SK-N-SH treated with all-trans-retinoic acid at 6 μM for 48 hours (cell line): ENCODE measurements at regions not wholly inside any gene's neighbourhood (a gene's known extent, or its start where the extent isn't known, plus 50 kb on each side); places are given as distances from the start of the nearest gene placed in this dataset.
A peak's percentile ranks its signal among the peaks of the same experiment; 100 is the strongest.

Experiments
- ATAC-seq: fragments of 200-7000 bp; cut with Tn5 transposase; 3 replicates; pipeline ENCODE4 v1.9.1; 2020; ENCODE audit warnings: mild to moderate bottlenecking, moderate library complexity
- ARNTL ChIP-seq: fragments of 450-650 bp; formaldehyde crosslinking; IDR thresholded peaks from 2 replicates; pipeline ENCODE4 v1.5.0; 2020; ENCODE audit warnings: low read depth, mild to moderate bottlenecking, moderate library complexity, borderline replicate concordance
- BACH2 ChIP-seq: fragments of 250-450 bp; sonication (Bioruptor Pico); IDR thresholded peaks from 2 replicates; pipeline ENCODE4 v1.9.0; 2021; ENCODE audit warnings: mild to moderate bottlenecking, borderline replicate concordance
- CREB5 ChIP-seq: fragments of 250-450 bp; sonication (Bioruptor Pico); IDR thresholded peaks from 2 replicates; pipeline ENCODE4 v1.5.1; 2020; ENCODE audit warnings: low read depth, mild to moderate bottlenecking, moderate library complexity
- CSDC2 ChIP-seq: fragments of 250-450 bp; sonication (Bioruptor Pico); IDR thresholded peaks from 2 replicates; pipeline ENCODE4 v1.5.0; 2020; ENCODE audit warnings: mild to moderate bottlenecking, moderate library complexity
- CSRNP3 ChIP-seq: fragments of 250-450 bp; sonication (Bioruptor Pico); IDR thresholded peaks from 2 replicates; pipeline ENCODE4 v1.5.1; 2021; ENCODE audit warnings: mild to moderate bottlenecking, moderate library complexity
- ESRRG ChIP-seq: fragments of 250-450 bp; sonication (Bioruptor Pico); IDR thresholded peaks from 2 replicates; pipeline ENCODE4 v1.6.1; 2021; ENCODE audit warnings: mild to moderate bottlenecking
- GLIS3 ChIP-seq: fragments of 250-450 bp; sonication (Bioruptor Pico); IDR thresholded peaks from 2 replicates; pipeline ENCODE4 v1.5.0; 2020; ENCODE audit warnings: mild to moderate bottlenecking, moderate library complexity
- ISL1 ChIP-seq: fragments of 250-450 bp; sonication (Bioruptor Pico); IDR thresholded peaks from 2 replicates; pipeline ENCODE4 v2.1.2; 2022; ENCODE audit warnings: mild to moderate bottlenecking, moderate library complexity
- OSR1 ChIP-seq: fragments of 250-450 bp; sonication (Bioruptor Pico); IDR thresholded peaks from 2 replicates; pipeline ENCODE4 v1.8.0; 2022; ENCODE audit warnings: moderate library complexity, mild to moderate bottlenecking, inconsistent platforms
- POU6F1 ChIP-seq: fragments of 250-450 bp; sonication (Bioruptor Pico); IDR thresholded peaks from 2 replicates; pipeline ENCODE4 v1.8.0; 2021; ENCODE audit warnings: low read depth, mild to moderate bottlenecking, moderate library complexity, borderline replicate concordance
- PPARA ChIP-seq: fragments of 250-450 bp; sonication (Bioruptor Pico); IDR thresholded peaks from 2 replicates; pipeline ENCODE4 v1.5.0; 2020; ENCODE audit warnings: mild to moderate bottlenecking, borderline replicate concordance
- RARB ChIP-seq: fragments of 250-450 bp; sonication (Bioruptor Pico); IDR thresholded peaks from 2 replicates; pipeline ENCODE4 v1.8.0; 2021; ENCODE audit warnings: mild to moderate bottlenecking, moderate library complexity
- SNAI2 ChIP-seq: fragments of 250-450 bp; sonication (Bioruptor Pico); IDR thresholded peaks from 2 replicates; pipeline ENCODE4 v1.5.0; 2020; ENCODE audit warnings: mild to moderate bottlenecking, moderate library complexity
- TCF4 ChIP-seq: fragments of 250-450 bp; sonication (Bioruptor Pico); IDR thresholded peaks from 2 replicates; pipeline ENCODE4 v1.8.0; 2021; ENCODE audit warnings: mild to moderate bottlenecking, moderate library complexity, borderline replicate concordance
- TOX ChIP-seq: fragments of 250-450 bp; sonication (Bioruptor Pico); IDR thresholded peaks from 2 replicates; pipeline ENCODE4 v1.8.0; 2021; ENCODE audit warnings: mild to moderate bottlenecking, moderate library complexity, borderline replicate concordance
- TSHZ2 ChIP-seq: fragments of 250-450 bp; sonication (Bioruptor Pico); IDR thresholded peaks from 2 replicates; pipeline ENCODE4 v1.5.0; 2020; ENCODE audit warnings: mild to moderate bottlenecking, moderate library complexity
- ZC3H10 ChIP-seq: fragments of 250-450 bp; sonication (Bioruptor Pico); IDR thresholded peaks from 2 replicates; pipeline ENCODE4 v1.5.1; 2021; ENCODE audit warnings: mild to moderate bottlenecking, moderate library complexity
- ZFP3 ChIP-seq: fragments of 250-450 bp; sonication (Bioruptor Pico); IDR thresholded peaks from 2 replicates; pipeline ENCODE4 v1.5.0; 2020; ENCODE audit warnings: mild to moderate bottlenecking, moderate library complexity
- ZFP30 ChIP-seq: fragments of 450-650 bp; formaldehyde crosslinking; IDR thresholded peaks from 2 replicates; pipeline ENCODE4 v1.5.0; 2022; ENCODE audit warnings: mild to moderate bottlenecking, moderate library complexity
- ZNF565 ChIP-seq: fragments of 450-650 bp; formaldehyde crosslinking; conservative IDR thresholded peaks from 2 replicates; pipeline ENCODE4 v1.5.0; 2020; ENCODE audit warnings: low read depth, mild to moderate bottlenecking, moderate library complexity
- ZNF70 ChIP-seq: fragments of 450-650 bp; formaldehyde crosslinking; IDR thresholded peaks from 2 replicates; pipeline ENCODE4 v1.5.0; 2020; ENCODE audit warnings: mild to moderate bottlenecking, moderate library complexity
- ZNF8 ChIP-seq: fragments of 450-650 bp; formaldehyde crosslinking; IDR thresholded peaks from 2 replicates; pipeline ENCODE4 v1.5.0; 2020; ENCODE audit warnings: mild to moderate bottlenecking, moderate library complexity

GRCh38 chr2:12295856-12296519 is 420.7 kb upstream of the TRIB2 start:
- ATAC-seq, result no peak
- no peak for TF ChIP-seq ZFP30 (CRISPR knock-in tag)
- TF ChIP-seq CSRNP3 (CRISPR knock-in tag), result no peak
- TF ChIP-seq ARNTL (CRISPR knock-in tag), result no peak
- no peak for TF ChIP-seq BACH2 (CRISPR knock-in tag)

GRCh38 chr2:12296915-12297314 is 419.8 kb upstream of the TRIB2 start:
- ATAC-seq, result no peak
- TF ChIP-seq OSR1 (CRISPR knock-in tag), result no peak
- no peak for TF ChIP-seq TOX
- TF ChIP-seq SNAI2 (CRISPR knock-in tag), result no peak
- TF ChIP-seq ZFP30 (CRISPR knock-in tag), result no peak
- TF ChIP-seq ZNF70, result no peak
- no peak for TF ChIP-seq ZFP3 (CRISPR knock-in tag)
- no peak for TF ChIP-seq ISL1
- TF ChIP-seq TSHZ2 (CRISPR knock-in tag), result no peak
- TF ChIP-seq GLIS3 (CRISPR knock-in tag), result no peak
- no peak for TF ChIP-seq BACH2 (CRISPR knock-in tag)
- TF ChIP-seq RARB (CRISPR knock-in tag), result no peak
- TF ChIP-seq ZC3H10 (CRISPR knock-in tag), result no peak
- TF ChIP-seq PPARA, result no peak
- TF ChIP-seq CSRNP3 (CRISPR knock-in tag), result no peak
- no peak for TF ChIP-seq ZNF8 (CRISPR knock-in tag)
- TF ChIP-seq CREB5, result no peak
- TF ChIP-seq ESRRG (CRISPR knock-in tag), result no peak
- TF ChIP-seq CSDC2 (CRISPR knock-in tag), result no peak

- ATAC-seq, result no peak; the same call in 2 of the 3 replicates
- peak; percentile 84 for TF ChIP-seq TCF4 (CRISPR knock-in tag)
- no peak for TF ChIP-seq ZNF565 (CRISPR knock-in tag)
Measured at GRCh38 chr2:12298352-12298751, 418.4 kb upstream of the TRIB2 start.

GRCh38 chr2:12299431-12299830 is 417.3 kb upstream of the TRIB2 start:
- ATAC-seq, result no peak
- no peak for TF ChIP-seq CSRNP3 (CRISPR knock-in tag)
- TF ChIP-seq SNAI2 (CRISPR knock-in tag), result no peak
- TF ChIP-seq BACH2 (CRISPR knock-in tag), result no peak
- no peak for TF ChIP-seq ARNTL (CRISPR knock-in tag)
- no peak for TF ChIP-seq OSR1 (CRISPR knock-in tag)
- no peak for TF ChIP-seq ZNF70
- TF ChIP-seq ZC3H10 (CRISPR knock-in tag), result no peak
- no peak for TF ChIP-seq ZFP30 (CRISPR knock-in tag)
- TF ChIP-seq POU6F1 (CRISPR knock-in tag), result no peak
- no peak for TF ChIP-seq PPARA
- TF ChIP-seq ESRRG (CRISPR knock-in tag), result no peak
- TF ChIP-seq CSDC2 (CRISPR knock-in tag), result no peak
- TF ChIP-seq CREB5, result no peak
- no peak for TF ChIP-seq ZNF565 (CRISPR knock-in tag)
- TF ChIP-seq ISL1, result no peak
